SH-SY5Y (cell line): ENCODE measurements at regions not wholly inside any gene's neighbourhood (a gene's known extent, or its start where the extent isn't known, plus 50 kb on each side); places are given as distances from the start of the nearest gene placed in this dataset.

Experiments used
- GATA2 ChIP-seq: IDR thresholded peaks from 2 replicates; pipeline ENCODE4 v1.6.1; 2011; ENCODE audit warnings: mild to moderate bottlenecking, low read depth, low read length
- GATA3 ChIP-seq: IDR thresholded peaks from 2 replicates; pipeline ENCODE4 v1.6.1; 2011; ENCODE audit warnings: low read depth, mild to moderate bottlenecking, low read length, moderate library complexity

- no peak for TF ChIP-seq GATA3
- no peak for TF ChIP-seq GATA2
Observed at GRCh38 chr2:172276961-172277360, 150.4 kb upstream of the ITGA6 start.
